GM12873 (cell line): ENCODE measurements at regions not wholly inside any gene's neighbourhood (a gene's known extent, or its start where the extent isn't known, plus 50 kb on each side); places are given as distances from the start of the nearest gene placed in this dataset.

Experiments used
- CTCF ChIP-seq: IDR thresholded peaks from 2 replicates; pipeline ENCODE4 v1.5.1; 2012; ENCODE audit warnings: low read depth, mild to moderate bottlenecking, moderate library complexity, low read length, control low read depth; ENCODE audit not compliant: insufficient read depth; ENCODE audit errors: missing control alignments

GRCh38 chr13:73608711-73609485 lies 525.3 kb downstream of the KLF12 start:
- TF ChIP-seq CTCF, result no peak

- TF ChIP-seq CTCF, result no peak
Observed at GRCh38 chr13:73608157-73608516, 526.1 kb downstream of the KLF12 start.

- no peak for TF ChIP-seq CTCF
Observed at GRCh38 chr13:73607489-73608156, 526.6 kb downstream of the KLF12 start.

- TF ChIP-seq CTCF, result no peak
Observed at GRCh38 chr13:73603646-73604045, 530.6 kb downstream of the KLF12 start.

GRCh38 chr13:73602295-73602694 lies 531.9 kb downstream of the KLF12 start:
- no peak for TF ChIP-seq CTCF

GRCh38 chr13:73601708-73602107 lies 532.5 kb downstream of the KLF12 start:
- TF ChIP-seq CTCF, result no peak

- TF ChIP-seq CTCF, result no peak
Observed at GRCh38 chr13:73599232-73600128, 534.7 kb downstream of the KLF12 start.
